ENCODE measurements at regions not wholly inside any gene's neighbourhood (a gene's known extent, or its start where the extent isn't known, plus 50 kb on each side); places are given as distances from the start of the nearest gene placed in this dataset.
"Not testable (repeated sequence)": the region's sequence is repeated elsewhere in the genome, so short reads cannot be mapped to it uniquely, and the experiment has no call there.

- not testable (repeated sequence) for TF ChIP-seq EP300 (IDR thresholded peaks at IDR 0.05; ENCODE audit: low read depth); CTCF (IDR thresholded peaks at IDR 0.05); POLR2A (IDR thresholded peaks at IDR 0.05); POLR2AphosphoS5 (IDR thresholded peaks at IDR 0.05)
Observed at GRCh38 chr7:65144557-65144956, 138.1 kb upstream of the ERV3-1 start.

Measured in transverse colon (tissue), 4 donors.